Neural progenitor cell (in vitro differentiated cells): ENCODE measurements at regions not wholly inside any gene's neighbourhood (a gene's known extent, or its start where the extent isn't known, plus 50 kb on each side); places are given as distances from the start of the nearest gene placed in this dataset.

Experiments
- EZH2 ChIP-seq: fragments of 200-600 bp; sonication (generic); IDR thresholded peaks from 2 replicates; pipeline ENCODE4 v1.6.1; 2017; ENCODE audit warnings: antibody characterized with exemption, mild to moderate bottlenecking, moderate library complexity
- TF ChIP-seq, protein P1 (sequence below): fragments of 200-600 bp; sonication (generic); IDR thresholded peaks from 2 replicates; pipeline ENCODE4 v1.5.1; 2017; ENCODE audit warnings: antibody characterized with exemption, mild to moderate bottlenecking

DNA sequence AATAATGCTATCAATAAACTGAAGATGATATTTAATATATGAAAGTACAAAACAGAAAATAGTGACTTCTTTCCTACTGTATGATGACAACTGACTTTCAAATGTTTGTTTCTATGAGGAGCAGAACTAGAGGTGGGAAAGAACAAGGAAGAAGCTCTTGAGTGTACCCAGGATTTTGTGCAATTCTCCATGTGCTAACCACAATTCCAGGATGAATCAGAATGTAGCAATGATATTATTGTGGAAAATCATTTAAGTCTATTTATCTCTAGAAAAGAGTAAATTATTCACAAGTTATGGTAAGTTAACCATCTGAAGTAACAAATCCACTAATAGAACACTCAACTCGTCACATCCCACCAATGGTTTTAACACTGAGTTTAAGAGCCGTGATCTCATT, 324.1 kb upstream of the EMCN start:
- TF ChIP-seq, protein P1, sequence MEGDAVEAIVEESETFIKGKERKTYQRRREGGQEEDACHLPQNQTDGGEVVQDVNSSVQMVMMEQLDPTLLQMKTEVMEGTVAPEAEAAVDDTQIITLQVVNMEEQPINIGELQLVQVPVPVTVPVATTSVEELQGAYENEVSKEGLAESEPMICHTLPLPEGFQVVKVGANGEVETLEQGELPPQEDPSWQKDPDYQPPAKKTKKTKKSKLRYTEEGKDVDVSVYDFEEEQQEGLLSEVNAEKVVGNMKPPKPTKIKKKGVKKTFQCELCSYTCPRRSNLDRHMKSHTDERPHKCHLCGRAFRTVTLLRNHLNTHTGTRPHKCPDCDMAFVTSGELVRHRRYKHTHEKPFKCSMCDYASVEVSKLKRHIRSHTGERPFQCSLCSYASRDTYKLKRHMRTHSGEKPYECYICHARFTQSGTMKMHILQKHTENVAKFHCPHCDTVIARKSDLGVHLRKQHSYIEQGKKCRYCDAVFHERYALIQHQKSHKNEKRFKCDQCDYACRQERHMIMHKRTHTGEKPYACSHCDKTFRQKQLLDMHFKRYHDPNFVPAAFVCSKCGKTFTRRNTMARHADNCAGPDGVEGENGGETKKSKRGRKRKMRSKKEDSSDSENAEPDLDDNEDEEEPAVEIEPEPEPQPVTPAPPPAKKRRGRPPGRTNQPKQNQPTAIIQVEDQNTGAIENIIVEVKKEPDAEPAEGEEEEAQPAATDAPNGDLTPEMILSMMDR = no peak
- TF ChIP-seq EZH2 = no peak
